ENCODE measurements at regions not wholly inside any gene's neighbourhood (a gene's known extent, or its start where the extent isn't known, plus 50 kb on each side); places are given as distances from the start of the nearest gene placed in this dataset.

DNA sequence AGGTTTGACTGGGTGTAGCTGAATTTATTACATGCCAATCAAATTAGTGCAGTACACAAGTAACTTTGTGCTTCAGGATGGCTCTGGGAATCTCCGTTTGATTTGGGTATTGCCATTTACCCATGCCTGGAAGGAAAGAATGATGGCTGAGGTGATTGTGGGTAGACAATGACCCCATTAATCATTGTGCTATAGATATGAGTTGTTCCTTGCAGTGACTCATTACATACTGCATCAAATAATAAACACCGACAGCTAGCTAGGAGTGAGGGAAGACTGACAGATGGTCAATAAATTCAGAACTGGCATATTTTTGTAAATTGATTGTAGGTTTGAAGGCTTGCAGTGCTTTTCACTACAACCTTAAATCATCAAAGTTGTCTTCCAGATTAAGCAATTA is 1069.5 kb downstream of the DIAPH3 start:
- ATAC-seq, result no peak
- POLR2A ChIA-PET, result no interaction called here
- Histone ChIP-seq H4K20me1 (ENCODE audit: insufficient read depth, low read length) (no peaks in the 10 kb centered on the region), H2AFZ (ENCODE audit: low read length) (no peak overlapping the region), H3K79me2 (ENCODE audit: insufficient read depth, low read length) (no peaks in the 10 kb centered on the region), H3K4me1 (ENCODE audit: insufficient read depth, low read length) (no peaks in the 10 kb centered on the region), H3K27ac (ENCODE audit: extremely low read length, insufficient read depth, low read length) (no peak overlapping the region), H3K36me3 (replicated peaks in 1 of 2; ENCODE audit: control insufficient read depth in 1 of 2, insufficient read depth in 2 of 2, low read length in 2 of 2) (no peaks in the 10 kb centered on the region), H3K4me2 (ENCODE audit: low read depth, low read length) (no peak overlapping the region), H3K4me3 (replicated peaks in 1 of 3; ENCODE audit: insufficient read depth in 1 of 3, low read depth in 2 of 3, low read length in 3 of 3) (no peak overlapping the region), H3K9ac (ENCODE audit: insufficient read depth, low read depth, low read length) (no peak overlapping the region), H3K27me3 (ENCODE audit: control insufficient read depth in 1 of 2, insufficient read depth in 2 of 2, low read length in 2 of 2) (no peaks in the 10 kb centered on the region), H3K9me3 (ENCODE audit: low read length) (peaks cover 3% of the 10 kb centered on the region; the same call in 1 of the 2 replicates)
- no TSS peak for BruUV-seq (replicated peaks)
- no peak for DNase-seq (ENCODE audit: low spot score)
- WGBS (ENCODE audit: low lambda C conversion rate), result 0% methylated on average over 2 of the region's 2 CpGs
- FAIRE-seq, result no peak
- CTCF ChIA-PET (ENCODE audit: low intra/inter-chr PET ratio, low total read pairs), result no interaction called here
- TF ChIP-seq CREB1 (IDR thresholded peaks at IDR 0.05), result no peak
- TF ChIP-seq CREB1 (CRISPR knock-in tag; IDR thresholded peaks at IDR 0.05), result no peak
- TF ChIP-seq FOXM1 (CRISPR knock-in tag; IDR thresholded peaks at IDR 0.05), result no peak
- TF ChIP-seq PPARG (CRISPR knock-in tag; conservative IDR thresholded peaks at IDR 0.05), result no peak
- no peak for TF ChIP-seq ZNF605 (CRISPR knock-in tag; IDR thresholded peaks at IDR 0.05)
- no peak for TF ChIP-seq RORA (CRISPR knock-in tag; IDR thresholded peaks at IDR 0.05)
- TF ChIP-seq, protein P1, sequence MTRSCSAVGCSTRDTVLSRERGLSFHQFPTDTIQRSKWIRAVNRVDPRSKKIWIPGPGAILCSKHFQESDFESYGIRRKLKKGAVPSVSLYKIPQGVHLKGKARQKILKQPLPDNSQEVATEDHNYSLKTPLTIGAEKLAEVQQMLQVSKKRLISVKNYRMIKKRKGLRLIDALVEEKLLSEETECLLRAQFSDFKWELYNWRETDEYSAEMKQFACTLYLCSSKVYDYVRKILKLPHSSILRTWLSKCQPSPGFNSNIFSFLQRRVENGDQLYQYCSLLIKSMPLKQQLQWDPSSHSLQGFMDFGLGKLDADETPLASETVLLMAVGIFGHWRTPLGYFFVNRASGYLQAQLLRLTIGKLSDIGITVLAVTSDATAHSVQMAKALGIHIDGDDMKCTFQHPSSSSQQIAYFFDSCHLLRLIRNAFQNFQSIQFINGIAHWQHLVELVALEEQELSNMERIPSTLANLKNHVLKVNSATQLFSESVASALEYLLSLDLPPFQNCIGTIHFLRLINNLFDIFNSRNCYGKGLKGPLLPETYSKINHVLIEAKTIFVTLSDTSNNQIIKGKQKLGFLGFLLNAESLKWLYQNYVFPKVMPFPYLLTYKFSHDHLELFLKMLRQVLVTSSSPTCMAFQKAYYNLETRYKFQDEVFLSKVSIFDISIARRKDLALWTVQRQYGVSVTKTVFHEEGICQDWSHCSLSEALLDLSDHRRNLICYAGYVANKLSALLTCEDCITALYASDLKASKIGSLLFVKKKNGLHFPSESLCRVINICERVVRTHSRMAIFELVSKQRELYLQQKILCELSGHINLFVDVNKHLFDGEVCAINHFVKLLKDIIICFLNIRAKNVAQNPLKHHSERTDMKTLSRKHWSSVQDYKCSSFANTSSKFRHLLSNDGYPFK (CRISPR knock-in tag; IDR thresholded peaks at IDR 0.05; ENCODE audit: borderline replicate concordance), result no peak
- intact Hi-C loops (cut with micrococcal nuclease; ENCODE audit: unreplicated experiment) (no loop called here), in situ Hi-C loops (cut with HindIII; ENCODE audit: extremely low pct_ligation_motif_present, low pct_unique_long_range_greater_than_20kb) (no loop called here)

Measured in HepG2 (cell line).